NCI-H1417 (cell line): ENCODE measurements at regions not wholly inside any gene's neighbourhood (a gene's known extent, or its start where the extent isn't known, plus 50 kb on each side); places are given as distances from the start of the nearest gene placed in this dataset.
"Not testable (repeated sequence)": the region's sequence is repeated elsewhere in the genome, so short reads cannot be mapped to it uniquely, and the experiment has no call there.

Experiments
- DNase-seq, 3 experiments: peaks; one replicate each; lab custom pipeline; 2025; lab: John Stamatoyannopoulos, UW

DNA sequence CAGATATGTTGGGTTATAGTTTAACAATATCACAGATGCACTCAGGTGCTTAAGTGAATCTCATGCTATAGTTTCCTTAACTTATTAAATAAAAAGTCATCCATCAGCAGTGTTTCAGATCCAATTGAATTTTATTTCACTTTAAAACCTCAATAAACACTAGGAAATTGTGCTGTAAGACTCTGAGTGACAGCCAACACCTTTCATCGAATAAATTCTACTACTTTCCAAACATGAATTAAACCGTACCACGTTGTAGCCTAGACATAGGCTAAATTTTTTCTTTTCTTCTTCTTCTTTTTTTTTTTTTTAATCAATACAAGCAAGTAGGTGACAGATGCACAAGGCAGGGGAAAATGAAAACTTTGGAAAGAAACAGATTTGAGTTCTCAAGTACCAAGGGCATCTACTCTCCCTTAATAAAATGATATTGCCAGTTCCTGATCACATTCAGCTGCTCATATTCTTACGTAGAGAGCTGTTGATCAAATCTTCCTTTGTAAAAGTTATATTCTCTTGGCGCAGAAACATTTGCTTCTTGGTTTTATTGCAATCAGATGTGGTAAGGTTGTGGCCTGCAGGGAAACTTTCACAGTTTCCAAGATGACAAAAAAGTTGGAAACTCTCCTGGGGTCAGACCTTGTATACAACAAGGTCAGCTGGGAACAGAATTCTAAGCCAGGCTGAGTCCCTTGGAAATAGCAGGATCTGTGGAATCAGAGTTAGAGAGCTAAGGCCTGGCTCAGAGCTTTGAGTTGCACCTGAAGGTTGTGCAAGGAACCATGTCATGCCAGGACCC lies 147.7 kb downstream of the CD47 start:
- DNase-seq: no peak

DNA sequence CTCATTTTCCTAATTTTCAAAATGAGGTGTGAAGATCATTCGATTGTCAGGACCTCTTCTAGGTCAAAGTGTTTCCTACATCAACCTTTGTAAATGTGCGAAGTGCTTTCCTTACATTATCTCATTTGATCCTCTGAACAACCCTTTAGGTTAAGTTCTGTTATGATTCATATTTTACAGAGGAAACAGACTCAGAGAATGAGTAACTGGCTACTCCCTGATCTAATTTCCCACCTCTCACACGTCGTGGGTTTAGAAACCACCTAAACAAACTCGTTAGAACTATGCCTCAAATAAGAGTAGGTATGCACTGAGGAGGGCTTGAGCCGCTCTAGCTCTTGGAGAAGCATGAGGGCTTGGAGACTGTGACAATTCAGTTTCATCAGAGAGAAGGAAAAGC lies 148.6 kb downstream of the CD47 start:
- no peak for DNase-seq

DNA sequence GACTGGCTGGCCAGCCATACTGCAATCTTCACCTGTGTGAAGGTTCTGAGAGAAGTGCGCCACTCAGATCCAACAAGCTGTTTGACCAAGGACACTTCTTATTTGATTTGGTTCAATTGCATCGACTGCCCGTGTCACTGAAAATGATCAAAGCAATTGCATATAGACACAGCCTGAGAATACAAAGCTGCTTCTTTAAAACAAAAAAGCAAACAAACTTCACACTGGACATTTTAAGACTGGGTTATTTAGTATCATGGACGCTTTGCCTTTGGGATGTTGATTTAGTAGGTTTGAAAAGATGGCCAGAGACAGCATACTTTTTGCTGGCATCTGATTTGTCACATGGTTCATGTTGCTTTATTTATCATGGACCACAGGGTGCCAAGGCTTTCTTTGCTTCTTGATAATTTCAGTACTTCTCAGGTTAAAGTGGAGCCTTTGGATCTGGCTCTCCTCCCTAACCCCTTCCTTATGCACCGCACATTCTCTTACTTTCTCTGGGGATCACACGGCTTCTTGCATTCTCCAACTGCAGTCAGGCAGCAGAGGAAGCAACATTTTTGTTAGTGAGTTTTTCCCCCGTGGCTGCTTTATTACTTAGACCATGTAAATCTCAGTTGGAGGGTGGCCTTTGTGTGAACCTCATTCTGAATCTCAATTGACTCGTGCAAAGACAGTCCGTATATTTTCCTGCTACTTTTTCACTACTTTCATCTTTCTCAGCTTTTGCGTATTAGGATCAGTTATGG lies 151.0 kb downstream of the CD47 start:
- no peak for DNase-seq

DNA sequence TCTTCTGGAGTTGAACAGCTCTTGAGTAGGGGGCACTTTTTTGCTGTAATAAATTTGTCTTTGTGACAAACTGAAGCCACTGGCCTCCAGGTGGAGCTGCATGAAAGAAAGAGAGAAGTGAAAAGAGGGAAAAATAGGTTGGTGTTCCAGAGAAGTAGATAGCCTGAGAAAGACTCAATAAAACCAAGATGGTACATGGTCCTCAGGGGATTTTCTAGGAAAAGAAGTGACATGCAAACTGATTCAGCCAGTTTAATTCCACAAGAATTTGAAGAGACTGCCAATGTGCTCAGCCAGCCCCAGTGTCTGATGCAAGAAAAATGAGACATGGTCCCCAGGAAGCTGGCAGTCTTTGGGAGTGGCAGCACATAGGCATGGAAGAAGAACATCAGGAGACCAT lies 152.7 kb downstream of the CD47 start:
- peak in 2 of 3 experiments; percentile 7 to 26 for DNase-seq

DNA sequence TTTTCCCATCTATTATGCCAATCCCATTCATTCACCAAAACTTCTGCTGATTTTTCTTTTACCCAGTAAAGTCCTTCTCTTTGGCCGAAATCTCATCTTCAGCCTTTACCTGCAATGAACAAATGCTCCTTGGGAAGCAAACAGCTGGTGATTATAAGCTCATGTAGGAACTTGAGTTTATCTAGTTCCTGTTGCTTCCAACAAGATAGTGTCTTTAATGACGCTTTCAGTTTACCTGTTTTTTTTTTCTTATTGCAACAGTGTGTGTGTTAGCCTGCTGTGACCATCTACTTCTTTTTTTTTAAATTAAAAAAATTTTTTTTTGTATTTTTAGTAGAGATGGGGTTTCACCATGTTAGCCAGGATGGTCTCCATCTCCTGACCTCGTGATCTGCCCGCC lies 156.0 kb downstream of the CD47 start:
- DNase-seq: no peak

DNA sequence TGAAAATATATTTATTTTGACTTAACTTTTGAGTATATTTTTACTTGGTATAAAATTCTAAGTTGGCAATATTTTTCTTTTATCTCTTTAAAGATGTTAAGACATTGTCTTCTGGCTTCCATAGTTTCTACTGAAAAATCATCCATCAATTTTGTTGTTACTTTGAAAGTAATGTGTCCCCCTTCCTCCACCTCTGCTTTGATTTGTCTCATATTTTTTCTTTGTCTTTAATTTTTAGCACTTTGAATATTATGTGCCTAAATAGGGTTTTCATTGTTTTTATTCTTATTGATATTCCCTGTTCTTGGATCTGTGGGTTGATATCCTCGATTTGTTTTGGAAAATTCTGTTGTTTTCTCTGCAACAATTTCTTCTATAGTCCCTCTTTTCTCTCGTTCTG lies 157.4 kb downstream of the CD47 start:
- no peak for DNase-seq

DNA sequence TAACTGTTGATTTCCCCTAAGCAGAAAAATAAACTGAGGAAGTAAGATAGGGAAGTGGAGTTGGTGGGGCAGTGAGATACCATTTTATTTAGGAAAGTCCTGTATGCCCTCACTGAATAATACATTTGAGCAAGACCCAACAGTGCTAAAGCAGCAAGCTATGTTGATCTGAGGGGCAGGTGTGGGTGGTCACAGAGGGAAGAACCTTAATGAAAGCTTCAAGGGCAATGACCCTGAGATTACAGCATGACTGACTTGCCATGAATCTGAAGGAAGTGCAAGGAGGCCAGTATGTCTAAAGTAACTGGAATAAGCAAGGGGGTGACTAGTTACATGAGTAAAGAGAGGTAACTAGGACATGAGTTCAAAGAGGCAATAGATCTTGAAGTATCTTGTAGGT lies 159.5 kb downstream of the CD47 start:
- DNase-seq: no peak

DNA sequence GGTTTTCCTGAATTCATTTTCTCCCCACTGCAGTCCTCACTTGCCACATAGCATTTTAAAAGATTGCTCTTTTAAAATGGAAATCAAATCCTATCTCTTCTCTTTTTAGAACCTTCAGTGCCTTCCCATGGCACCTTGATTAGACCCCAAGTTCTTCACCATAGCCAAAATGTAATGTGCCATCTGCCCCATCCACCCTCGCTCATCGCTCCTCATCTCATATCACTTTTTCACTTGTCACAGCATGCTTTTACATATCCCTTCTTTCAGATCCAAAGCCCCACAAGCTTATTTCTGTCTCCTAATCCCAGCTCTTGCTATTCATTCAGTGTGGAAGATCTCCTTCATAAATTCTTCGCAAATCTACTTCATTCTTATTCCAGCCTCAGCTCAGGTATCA lies 161.7 kb downstream of the CD47 start:
- DNase-seq: no peak

DNA sequence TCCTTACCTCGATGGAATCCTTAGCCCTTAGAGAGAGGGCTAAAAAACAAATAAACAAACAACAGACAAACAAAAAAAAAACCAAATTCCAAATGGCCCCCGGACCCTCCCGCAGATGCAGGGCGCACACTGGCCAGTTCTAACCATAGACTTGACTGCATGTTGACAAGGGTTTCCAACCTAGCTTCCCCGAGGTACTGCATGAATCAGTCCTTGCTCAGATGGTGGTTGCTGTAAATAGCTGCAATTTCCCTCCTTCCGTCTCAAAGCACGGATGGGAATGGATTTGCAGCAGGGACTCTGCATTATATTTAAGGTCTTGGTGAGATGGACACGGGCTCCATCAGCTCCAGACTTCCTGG lies 162.8 kb downstream of the CD47 start:
- peak in 2 of 3 experiments; percentile 42 to 66 for DNase-seq

DNA sequence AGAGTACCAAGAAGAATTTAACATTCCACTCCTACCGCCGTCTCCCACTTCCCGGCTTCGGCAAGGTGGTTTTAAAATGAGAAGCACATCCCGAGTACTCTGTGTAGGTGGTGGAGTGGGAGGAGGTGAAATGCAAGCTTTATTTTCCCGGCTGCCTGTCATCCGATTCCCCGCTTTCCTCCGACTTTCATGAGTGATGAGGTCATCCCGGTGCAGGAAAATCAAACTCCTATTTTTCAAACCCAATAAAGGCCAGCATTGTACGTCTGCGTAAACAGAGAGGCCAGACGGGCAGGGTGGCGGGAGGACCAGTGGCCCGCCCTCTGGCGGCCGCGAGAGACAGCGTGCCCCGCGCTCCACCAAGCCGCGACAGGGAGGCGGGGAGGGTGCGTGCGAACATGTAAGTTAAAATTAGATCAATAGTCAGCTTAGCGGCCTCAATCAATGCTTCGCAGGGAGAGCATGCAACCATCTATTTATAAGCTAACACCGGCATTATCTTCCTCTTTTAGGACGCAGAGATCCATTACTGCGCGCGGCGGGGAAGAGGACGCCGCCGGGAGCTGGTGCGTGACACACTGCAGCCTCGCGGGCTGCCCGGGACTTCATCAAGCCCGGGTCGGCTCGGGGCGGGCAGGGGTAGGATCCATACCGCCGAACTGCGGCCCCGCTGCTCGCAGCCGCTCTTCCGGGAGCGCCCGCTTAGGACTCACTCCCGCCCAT lies 163.3 kb downstream of the CD47 start:
- DNase-seq: peak; percentile 64 to 79 (median 74)

DNA sequence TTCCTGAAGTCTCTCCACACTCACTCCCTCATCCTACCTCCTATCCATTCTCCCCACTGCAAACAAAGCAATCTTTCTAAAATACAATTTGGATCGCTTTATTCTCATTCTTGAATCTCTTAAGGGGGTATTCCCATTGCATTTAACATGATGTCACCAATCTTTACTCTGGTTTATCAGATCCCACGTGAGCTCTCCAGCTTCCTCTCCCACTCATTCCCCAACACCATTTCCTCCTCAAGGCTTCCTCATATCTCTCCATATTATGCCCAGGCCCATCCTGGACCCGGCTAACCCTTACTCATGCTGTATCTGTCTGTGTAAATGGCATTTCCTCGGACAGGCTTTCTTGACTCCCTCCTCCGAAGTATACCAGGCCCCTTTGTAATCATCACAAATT lies 165.0 kb downstream of the CD47 start:
- no peak for DNase-seq

DNA sequence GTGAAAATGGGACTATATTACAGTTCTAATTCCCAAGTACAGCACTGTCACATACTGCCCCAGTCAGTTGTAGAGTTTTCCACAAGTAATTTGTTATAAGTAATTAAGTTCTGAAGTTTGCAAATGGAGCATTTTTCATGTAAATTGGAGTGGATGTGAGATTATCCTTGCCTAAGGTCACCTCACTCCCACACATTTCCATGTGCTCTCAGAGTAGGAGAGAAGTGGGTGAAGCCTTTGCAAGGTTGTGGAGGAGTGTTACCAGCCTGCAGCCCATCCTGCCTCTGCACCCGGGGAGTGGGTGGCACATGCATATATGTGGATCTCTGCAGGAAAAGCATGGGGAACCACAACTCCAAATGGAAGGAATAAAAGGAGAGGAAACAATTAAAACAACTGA lies 169.8 kb downstream of the CD47 start:
- DNase-seq: no peak

DNA sequence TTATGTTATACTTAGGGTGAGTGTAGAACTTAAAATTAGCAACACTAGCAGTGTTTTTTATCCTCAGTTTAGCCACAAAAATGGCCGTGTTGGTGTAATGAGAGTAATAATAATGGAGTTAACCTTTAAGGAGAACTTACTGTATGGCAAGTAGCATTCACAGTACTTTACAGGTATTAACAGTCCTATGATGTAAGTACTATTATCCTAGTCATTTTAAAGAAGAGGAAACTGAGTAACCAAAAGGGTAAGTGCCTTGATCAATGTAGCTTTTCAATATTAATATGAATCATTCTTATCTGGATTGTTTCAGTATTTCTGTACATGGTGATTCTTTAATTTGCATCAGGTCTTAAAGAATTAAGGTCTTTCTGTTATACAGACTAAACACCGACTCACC lies 170.3 kb downstream of the CD47 start:
- DNase-seq: no peak

DNA sequence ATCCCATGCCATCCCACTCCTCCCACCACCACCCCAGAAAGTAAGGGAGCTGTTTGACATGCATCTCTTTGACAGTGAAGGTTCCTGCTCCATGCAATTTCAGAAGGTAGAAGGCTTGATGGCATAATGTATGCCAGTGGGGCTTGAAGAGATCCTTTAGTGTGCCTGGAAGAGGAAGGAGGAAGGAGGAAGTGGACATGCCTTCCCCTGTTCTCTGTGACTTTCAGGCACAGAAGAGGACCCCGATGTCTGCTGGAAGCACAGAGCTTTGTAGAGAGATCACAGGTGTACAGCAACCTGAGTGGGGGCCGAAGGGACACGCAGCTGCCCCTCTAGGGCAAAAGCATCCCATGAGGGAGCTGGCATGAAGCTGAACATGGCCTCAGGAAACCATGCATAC lies 171.6 kb downstream of the CD47 start:
- DNase-seq: no peak

DNA sequence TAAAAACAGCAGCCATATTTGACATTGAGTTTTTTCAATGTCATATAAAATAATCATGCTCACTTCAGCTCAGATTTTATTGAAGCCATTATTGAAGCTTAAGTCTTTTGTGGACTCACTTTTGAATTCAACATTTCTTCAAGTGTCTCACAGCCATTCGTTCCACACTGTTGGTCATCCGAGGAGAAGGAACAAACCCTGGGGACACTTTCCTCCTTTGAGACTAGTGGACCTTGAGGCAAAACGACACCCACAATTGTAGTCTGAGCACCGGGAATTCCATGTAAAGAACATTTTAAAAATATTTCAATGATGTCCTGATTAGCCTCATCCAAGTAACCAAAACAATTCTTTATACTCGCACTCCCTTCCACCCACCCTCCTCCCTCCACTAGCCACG lies 174.7 kb downstream of the CD47 start:
- DNase-seq: peak in 1 of 3 experiments; percentile 24

DNA sequence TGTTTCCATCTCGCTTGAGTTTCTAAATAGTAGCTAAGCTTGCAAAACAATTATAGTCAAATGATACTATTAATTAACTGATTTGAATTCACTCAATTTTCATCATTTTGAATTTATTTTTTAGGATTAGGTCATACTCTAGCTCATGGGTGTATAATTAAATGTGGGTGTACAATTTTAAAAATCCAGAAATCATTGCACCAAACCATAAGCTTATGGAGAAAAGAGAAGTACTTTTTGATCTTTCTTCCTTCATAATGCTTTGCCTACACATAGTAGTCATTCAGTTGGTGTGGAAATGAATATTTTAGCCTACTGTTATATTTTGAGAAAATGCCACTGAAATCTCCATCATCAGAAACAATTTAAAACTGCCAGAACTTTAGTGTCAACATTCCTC lies 175.1 kb downstream of the CD47 start:
- DNase-seq: no peak

DNA sequence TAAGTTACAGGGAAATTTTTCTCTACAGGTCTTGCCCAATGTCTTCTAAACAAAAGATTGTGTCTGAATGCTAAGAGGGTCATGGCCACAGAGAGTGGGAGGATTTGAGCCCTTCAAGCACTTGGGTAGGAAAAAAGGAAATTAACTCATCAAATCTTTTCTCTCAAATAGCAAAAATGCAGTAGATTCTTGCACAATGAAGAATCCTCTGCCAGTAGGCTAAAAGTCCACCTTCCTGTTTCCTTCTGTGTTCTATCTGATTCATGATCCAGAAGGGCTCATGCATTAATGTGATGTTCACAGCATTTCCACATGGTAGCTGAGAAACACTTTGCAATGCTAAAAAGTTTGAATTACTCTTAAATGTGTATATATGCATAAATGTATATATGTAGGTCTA lies 177.1 kb downstream of the CD47 start:
- DNase-seq: no peak

DNA sequence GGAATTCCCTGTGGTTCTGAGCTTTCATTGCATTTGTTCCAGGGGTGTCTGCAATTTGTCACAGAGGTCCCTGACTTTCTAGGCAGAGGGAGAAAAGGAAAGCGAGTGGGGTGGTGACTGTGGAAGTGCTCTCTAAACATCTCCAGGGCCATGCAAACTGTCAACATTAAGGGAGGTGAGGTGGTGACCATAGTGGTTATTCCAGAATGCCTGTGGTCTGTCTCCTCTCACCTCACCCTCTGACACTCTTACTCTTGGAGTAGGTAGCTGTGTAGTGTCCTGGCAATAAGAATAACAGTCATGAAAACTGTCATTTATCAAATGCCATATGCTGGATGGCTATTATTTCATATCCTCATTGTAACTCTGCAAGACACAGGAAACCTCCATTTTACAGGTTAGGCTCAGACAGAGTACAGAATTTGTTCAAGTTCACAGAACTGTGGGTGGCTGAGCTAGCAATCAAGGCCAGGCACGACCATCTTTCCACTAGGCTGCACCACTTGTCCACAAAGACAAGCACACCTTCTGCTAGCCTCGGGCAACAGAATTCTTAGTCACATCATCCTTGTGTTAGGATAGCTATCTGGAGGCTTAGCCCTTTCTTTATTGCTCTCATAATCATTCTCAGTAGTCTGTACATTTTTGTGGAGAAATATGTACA lies 179.4 kb downstream of the CD47 start:
- DNase-seq: peak in 1 of 3 experiments; percentile 28

DNA sequence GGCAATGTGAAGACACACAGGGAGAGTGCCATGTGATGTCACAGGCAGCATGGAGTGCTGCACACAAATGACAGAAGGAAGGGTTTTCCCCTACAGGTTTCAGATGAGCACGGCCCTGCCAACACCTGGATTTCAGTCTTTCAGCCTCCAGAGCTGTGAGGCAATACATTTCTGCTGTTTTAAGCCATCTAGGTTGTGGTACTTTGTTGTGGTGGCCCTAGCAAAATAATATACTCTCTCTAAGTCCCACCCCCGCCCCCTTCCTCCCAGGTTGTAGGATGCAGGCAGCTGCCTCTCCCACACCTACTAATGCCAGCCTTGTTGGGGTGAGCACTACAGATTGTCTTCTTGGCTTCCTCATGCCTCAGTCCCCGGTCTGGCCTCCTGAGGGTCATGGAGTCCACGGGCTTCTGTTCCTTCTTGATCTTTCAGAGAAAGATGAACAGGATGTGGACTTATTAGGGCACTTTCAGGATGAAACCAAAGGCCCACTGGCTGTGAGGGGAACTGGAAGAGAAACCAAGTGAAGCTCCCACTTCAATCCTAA lies 180.0 kb downstream of the CD47 start:
- no peak for DNase-seq

DNA sequence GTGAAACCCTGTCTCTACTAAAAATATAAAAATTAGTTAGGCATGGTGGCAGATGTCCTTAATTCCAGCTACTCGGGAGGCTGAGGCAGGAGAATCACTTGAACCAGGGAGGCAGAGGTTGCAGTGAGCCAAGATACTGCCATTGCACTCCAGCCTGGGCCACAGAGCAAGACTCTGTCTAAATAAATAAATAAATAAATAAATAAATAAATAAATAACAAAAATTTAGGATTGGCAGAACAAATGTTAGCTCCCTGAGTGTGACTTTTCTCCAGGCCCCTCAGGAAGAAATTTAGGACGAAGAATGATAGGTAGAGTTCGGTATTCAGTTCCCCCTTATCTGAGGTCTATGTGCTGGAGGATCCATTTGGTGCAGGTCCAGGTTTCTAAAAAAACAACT lies 181.2 kb downstream of the CD47 start:
- not testable (repeated sequence) for DNase-seq

DNA sequence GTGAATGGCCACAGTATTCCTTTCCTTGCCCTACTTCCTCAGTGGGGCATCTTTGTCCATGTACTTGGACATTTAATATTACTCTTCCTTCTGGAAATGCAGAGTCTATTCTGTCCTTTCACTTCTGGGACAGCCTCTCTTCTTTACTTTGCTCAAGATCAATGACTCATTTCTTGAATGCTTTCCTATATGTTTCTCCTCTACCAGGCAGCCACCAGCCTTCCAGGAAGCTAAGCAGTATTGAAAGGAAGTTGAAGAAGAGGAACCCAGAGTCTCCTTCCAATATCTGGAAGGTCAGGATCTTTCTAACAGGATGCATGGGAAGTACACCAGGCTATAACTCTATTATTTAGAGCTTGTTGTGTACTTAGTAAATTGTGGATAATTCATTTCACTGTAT lies 182.8 kb downstream of the CD47 start:
- no peak for DNase-seq

DNA sequence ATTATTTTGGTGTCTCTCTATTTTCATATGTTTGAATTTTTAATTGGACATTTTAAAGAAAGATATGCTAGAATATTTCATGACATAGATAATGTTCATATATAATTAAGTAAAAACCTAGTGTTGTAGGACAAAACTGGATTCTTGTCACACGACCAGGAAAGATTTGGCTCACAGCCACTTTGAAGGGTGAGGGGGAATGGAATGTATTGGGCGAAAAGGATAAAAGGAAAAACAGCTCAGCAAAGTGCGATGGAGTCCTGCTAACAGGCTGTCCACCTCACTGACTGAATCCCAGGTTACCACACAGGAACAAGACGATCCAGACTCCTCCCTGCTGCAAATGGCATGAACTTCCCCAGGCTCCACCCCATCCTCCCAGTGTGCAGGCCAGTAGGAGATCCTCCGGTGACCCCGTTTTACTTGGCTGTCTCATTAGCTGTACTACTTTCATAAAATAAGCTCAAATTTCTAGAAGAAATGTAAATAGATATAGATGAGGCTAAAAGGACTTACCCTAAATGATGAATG lies 186.2 kb downstream of the CD47 start:
- DNase-seq: no peak
